ENCODE measurements at regions not wholly inside any gene's neighbourhood (a gene's known extent, or its start where the extent isn't known, plus 50 kb on each side); places are given as distances from the start of the nearest gene placed in this dataset.
A peak's percentile ranks its signal among the peaks of the same experiment; 100 is the strongest.

GRCh38 chr3:83302091-83302490, 1540.6 kb upstream of the GBE1 start:
- no peak for DNase-seq

DNA sequence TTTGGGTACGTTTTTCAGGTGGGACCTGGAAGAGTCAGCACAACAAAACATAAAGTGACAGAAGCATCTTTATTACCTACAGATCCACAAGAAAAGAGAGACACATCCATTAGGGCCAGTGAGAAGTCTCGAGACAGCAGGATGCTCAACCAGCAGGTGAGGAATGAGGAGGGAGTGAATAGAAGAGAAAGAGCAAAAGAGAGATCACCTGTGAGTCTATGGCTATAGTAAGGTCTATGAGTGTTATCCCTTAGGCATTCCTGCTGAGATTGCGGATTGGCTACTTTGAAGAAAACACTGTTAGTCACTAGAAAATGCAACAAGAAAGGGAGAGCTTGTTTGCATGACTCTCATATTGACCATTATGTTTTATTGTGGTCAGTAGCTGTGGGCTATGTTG, 1556.2 kb upstream of the GBE1 start:
- DNase-seq = no peak

- no peak for DNase-seq
Observed at GRCh38 chr3:83320726-83321125, 1559.3 kb upstream of the GBE1 start.

GRCh38 chr3:83321457-83321856, 1560.0 kb upstream of the GBE1 start:
- DNase-seq = no peak

DNA sequence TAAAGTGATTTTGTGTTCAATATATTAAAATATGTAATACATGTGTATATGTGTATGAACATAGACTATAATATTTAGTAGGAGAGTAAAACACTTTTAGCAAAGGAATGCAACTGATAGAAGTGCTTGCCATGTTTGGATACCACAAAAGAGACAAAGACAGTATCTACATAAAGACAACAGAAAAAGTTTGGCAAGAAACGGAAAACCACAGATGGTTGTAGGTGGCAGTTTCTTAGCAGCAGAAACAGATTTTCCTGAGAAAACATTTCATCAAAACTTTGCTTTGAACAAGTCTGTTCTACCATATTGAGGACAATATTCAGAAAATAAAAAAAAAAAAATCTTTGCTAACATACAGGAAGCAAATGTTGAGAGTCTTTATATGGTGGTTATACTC, 1560.4 kb upstream of the GBE1 start:
- no peak for DNase-seq

GRCh38 chr3:83354205-83354604, 1592.8 kb upstream of the GBE1 start:
- DNase-seq = no peak

DNA sequence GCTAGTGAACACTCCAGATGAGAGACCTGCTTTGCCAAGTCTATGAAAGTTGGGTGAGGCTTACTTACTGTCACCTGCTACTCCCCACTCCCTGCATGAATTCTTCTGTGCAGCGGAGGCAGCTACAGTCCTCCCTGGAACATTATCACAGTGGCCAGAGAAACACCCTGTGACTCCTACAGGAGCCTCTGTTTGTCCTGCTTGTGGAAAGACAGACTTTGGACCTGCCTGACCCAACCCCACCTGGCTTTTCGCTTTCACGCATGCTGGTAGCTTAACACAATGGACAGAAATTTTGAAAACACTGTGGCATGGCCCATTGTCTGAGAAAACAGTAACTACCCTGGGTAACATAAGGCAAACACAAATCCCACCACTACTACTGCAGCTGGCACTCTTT, 1565.5 kb upstream of the CADM2 start:
- DNase-seq = no peak

DNA sequence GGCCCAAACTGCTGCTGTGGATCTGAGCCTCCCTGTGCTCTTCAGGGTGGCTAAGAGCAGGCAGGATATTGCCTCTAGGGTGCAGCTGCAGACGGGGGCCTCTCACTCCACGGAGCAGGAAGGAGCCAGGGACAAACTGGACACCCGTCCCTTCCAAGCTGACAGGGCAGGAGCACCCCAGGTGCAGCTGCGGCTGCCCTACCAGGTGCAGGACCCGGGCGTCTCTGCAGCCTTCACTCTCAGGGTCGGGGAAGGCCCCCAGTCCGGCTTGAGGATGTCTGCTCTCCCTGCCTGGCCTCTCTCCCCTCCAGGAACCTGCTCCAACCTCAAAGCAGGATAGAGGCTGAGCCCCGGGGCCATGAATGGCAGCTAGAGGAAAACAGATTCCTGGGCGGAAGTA, 1554.9 kb upstream of the CADM2 start:
- DNase-seq = no peak

GRCh38 chr3:83426300-83426699, 1532.5 kb upstream of the CADM2 start:
- no peak for DNase-seq

- peak; percentile 13 for DNase-seq
Observed at GRCh38 chr3:83434880-83435587, 1523.8 kb upstream of the CADM2 start.

DNA sequence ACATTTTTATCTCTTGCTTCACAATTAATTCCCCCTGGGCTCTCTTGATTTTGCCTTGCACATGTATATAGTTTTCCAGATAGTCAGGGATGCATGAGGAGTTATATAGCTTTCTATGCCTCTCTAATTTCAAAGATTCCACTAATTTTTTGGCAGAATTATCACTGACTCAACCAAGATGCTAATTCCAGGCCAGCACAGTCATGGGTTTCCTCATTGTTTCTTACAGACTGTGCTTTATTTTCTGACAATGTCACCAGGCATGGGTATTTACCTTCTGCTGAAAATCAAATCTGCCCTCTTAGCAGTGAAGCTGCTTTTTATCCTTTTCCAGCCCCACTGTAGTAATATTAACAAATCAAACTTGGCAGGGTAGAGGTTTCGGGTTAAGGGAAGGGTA, 1520.6 kb upstream of the CADM2 start:
- no peak for DNase-seq

- peak; percentile 5 for DNase-seq
Observed at GRCh38 chr3:83453056-83453455, 1505.7 kb upstream of the CADM2 start.

- DNase-seq = no peak
Observed at GRCh38 chr3:83454353-83454752, 1504.4 kb upstream of the CADM2 start.

GRCh38 chr3:83457551-83457950, 1501.2 kb upstream of the CADM2 start:
- no peak for DNase-seq

- DNase-seq = no peak
Observed at GRCh38 chr3:83460052-83460451, 1498.7 kb upstream of the CADM2 start.

GRCh38 chr3:83461411-83461810, 1497.4 kb upstream of the CADM2 start:
- DNase-seq = no peak

DNA sequence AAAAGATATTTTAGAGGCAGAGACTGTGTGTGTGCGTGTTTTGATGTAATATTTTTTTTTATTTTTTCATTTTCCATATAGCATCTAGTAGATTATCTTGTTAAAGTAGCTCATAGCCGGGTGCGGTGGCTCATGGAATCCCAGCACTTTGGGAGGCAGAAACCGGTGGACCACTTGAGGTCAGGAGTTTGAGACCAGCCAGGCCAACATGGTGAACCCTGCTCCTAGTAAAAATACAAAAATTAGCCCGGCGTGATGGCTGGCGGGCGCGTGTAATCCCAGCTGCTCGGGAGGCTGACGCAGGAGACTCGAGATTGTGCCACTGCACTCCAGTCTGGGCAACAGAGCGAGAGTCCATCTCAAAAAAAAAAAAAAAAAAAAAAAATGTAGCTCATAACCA, 1481.2 kb upstream of the CADM2 start:
- DNase-seq = no peak

GRCh38 chr3:83482402-83483070, 1476.3 kb upstream of the CADM2 start:
- DNase-seq = no peak

GRCh38 chr3:83496462-83496861, 1462.3 kb upstream of the CADM2 start:
- DNase-seq = no peak

GRCh38 chr3:83498361-83499016, 1460.3 kb upstream of the CADM2 start:
- DNase-seq = no peak

DNA sequence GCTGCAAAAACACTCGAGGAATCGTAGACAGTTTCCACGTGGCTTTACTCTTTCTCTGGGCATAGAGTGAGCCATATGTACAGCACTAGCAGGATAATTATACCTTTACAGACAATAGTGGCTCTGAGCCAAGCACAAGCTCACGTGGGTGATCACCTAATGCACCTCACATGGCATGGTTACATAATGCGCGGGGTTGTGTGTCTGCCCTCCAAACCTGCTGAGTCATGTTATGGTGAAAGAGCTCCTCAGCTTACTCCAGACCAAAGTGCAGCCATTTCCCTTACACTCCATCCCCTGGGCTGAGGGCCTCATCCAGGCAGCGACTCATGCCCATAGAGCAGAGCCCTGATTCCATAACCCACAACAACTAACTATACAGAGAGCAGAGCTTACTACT, 1458.4 kb upstream of the CADM2 start:
- no peak for DNase-seq

DNA sequence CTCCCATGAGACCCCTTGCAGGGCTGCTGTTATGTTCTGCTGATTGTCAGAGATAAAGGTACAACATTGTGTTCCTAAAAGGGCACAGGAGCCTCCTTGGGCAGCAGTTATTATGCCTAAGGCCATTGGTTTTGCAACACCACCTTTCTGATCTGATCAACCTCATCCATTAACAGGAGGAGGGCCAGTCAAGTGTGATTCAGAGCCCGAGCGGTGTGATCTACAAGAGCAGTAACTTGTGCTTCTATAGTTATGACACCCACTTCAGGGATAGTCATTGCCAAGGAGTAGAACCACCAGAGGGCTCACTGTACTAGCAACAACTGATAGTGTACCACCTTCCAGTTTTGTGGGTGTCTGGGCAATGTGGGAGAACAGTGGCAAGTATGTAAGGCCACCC, 1457.9 kb upstream of the CADM2 start:
- DNase-seq = no peak

GRCh38 chr3:83513051-83513450, 1445.7 kb upstream of the CADM2 start:
- DNase-seq = no peak

- no peak for DNase-seq
Observed at GRCh38 chr3:83513677-83514076, 1445.1 kb upstream of the CADM2 start.

Data from NCI-H510A treated with DMSO at 0.1 percent for 48 hours (cell line).